Sigmoid colon (tissue), 4 donors: ENCODE measurements at regions not wholly inside any gene's neighbourhood (a gene's known extent, or its start where the extent isn't known, plus 50 kb on each side); places are given as distances from the start of the nearest gene placed in this dataset.

Experiments used
- CTCF ChIP-seq, 4 experiments: fragments of 450-650 bp in 3 of 4; fragments of 200-600 bp in 1 of 4; IDR thresholded peaks; one replicate each; pipeline ENCODE4 v1.5.1; 2016 to 2019; ENCODE audit warnings: antibody characterized with exemption in 4 of 4, mild to moderate bottlenecking in 3 of 4, moderate library complexity in 2 of 4
- EP300 ChIP-seq, 4 donors: sonication (generic); formaldehyde crosslinking; IDR thresholded peaks; one replicate each; pipeline ENCODE4 v1.6.1; 2017; ENCODE audit warnings: antibody characterized with exemption in 4 of 4
- POLR2A ChIP-seq, 2 donors: fragments of 450-650 bp; IDR thresholded peaks; one replicate each; pipeline ENCODE4 v1.6.1; 2016; ENCODE audit warnings: antibody characterized with exemption in 2 of 2, mild to moderate bottlenecking in 2 of 2, moderate library complexity in 2 of 2
- POLR2AphosphoS5 ChIP-seq, 4 donors: sonication (generic); formaldehyde crosslinking; IDR thresholded peaks; one replicate each; pipeline ENCODE4 v1.6.1; 2017; ENCODE audit warnings: antibody characterized with exemption in 4 of 4

GRCh38 chr10:130341356-130341755 is 205.2 kb downstream of the GLRX3 start:
- TF ChIP-seq POLR2AphosphoS5 (IDR thresholded peaks at IDR 0.05) (no peak), CTCF (IDR thresholded peaks at IDR 0.05) (no peak), POLR2A (IDR thresholded peaks at IDR 0.05) (no peak), EP300 (IDR thresholded peaks at IDR 0.05) (no peak)
